Hepatocyte (in vitro differentiated cells): ENCODE measurements at regions not wholly inside any gene's neighbourhood (a gene's known extent, or its start where the extent isn't known, plus 50 kb on each side); places are given as distances from the start of the nearest gene placed in this dataset.

Source experiments
- CTCF ChIP-seq: fragments of 200-600 bp; sonication (generic); IDR thresholded peaks from 2 replicates; pipeline ENCODE4 v1.5.1; 2016; ENCODE audit warnings: antibody characterized with exemption, mild to moderate bottlenecking; ENCODE audit not compliant: poor library complexity
- EZH2 ChIP-seq: fragments of 200-600 bp; sonication (generic); IDR thresholded peaks from 2 replicates; pipeline ENCODE4 v1.6.1; 2016; ENCODE audit warnings: antibody characterized with exemption, mild to moderate bottlenecking, borderline replicate concordance
- EZH2phosphoT487 ChIP-seq: fragments of 200-600 bp; sonication (generic); IDR thresholded peaks from one replicate; pipeline ENCODE4 v1.6.1; 2018; ENCODE audit warnings: antibody characterized with exemption, mild to moderate bottlenecking, low read depth, moderate library complexity; ENCODE audit not compliant: unreplicated experiment, severe bottlenecking

- TF ChIP-seq CTCF (no peak), EZH2 (no peak), EZH2phosphoT487 (no peak)
Measured at GRCh38 chr16:19938536-19938935, 53.9 kb upstream of the GPRC5B start.
